BE2C (cell line): ENCODE measurements at regions not wholly inside any gene's neighbourhood (a gene's known extent, or its start where the extent isn't known, plus 50 kb on each side); places are given as distances from the start of the nearest gene placed in this dataset.

Experiments used
- DNase-seq: peaks from one replicate; pipeline ENCODE4 v3.0.0-alpha.2; 2020
- H3K27me3 ChIP-seq: fragments of 250-450 bp; sonication (Bioruptor Pico); 2 replicates; pipeline ENCODE4 v1.5.1; 2020; ENCODE audit warnings: mild to moderate bottlenecking
- H3K36me3 ChIP-seq: fragments of 250-450 bp; sonication (Bioruptor Pico); 2 replicates; pipeline ENCODE4 v1.5.1; 2020; ENCODE audit warnings: mild to moderate bottlenecking
- H3K4me1 ChIP-seq: fragments of 250-450 bp; sonication (Bioruptor Pico); 2 replicates; pipeline ENCODE4 v1.5.1; 2020
- H3K4me3 ChIP-seq: 2 replicates; pipeline ENCODE4 v1.5.1; 2011; ENCODE audit warnings: low read depth, low read length
- H3K9me3 ChIP-seq: fragments of 250-450 bp; sonication (Bioruptor Pico); 2 replicates; pipeline ENCODE4 v1.5.1; 2020
- CTCF ChIP-seq: IDR thresholded peaks from 2 replicates; pipeline ENCODE4 v1.5.1; 2012; ENCODE audit warnings: mild to moderate bottlenecking, low read depth, low read length

GRCh38 chr14:98728024-98728423 is 544.0 kb downstream of the BCL11B start:
- Histone ChIP-seq H3K27me3 (no peaks in the 10 kb centered on the region), H3K4me1 (no peaks in the 10 kb centered on the region), H3K4me3 (no peak overlapping the region), H3K9me3 (no peaks in the 10 kb centered on the region; the same call in 1 of the 2 replicates), H3K36me3 (no peaks in the 10 kb centered on the region)
- TF ChIP-seq CTCF = no peak
- DNase-seq = no peak

- H3K9me3 ChIP-seq = no peaks in the 10 kb centered on the region; the same call in 1 of the 2 replicates
- no peaks in the 10 kb centered on the region for H3K4me1 ChIP-seq
- H3K27me3 ChIP-seq = no peaks in the 10 kb centered on the region
- DNase-seq = no peak
- no peaks in the 10 kb centered on the region for H3K36me3 ChIP-seq
- no peak for TF ChIP-seq CTCF
- no peak overlapping the region for H3K4me3 ChIP-seq
These were observed 543.2 kb downstream of the BCL11B start for GRCh38 chr14:98728836-98729235.

- H3K36me3 ChIP-seq = no peaks in the 10 kb centered on the region
These were observed 540.7 kb downstream of the BCL11B start for GRCh38 chr14:98731286-98731685.

GRCh38 chr14:98731701-98732100 is 540.3 kb downstream of the BCL11B start:
- no peaks in the 10 kb centered on the region; the same call in 1 of the 2 replicates for H3K9me3 ChIP-seq
- H3K27me3 ChIP-seq = no peaks in the 10 kb centered on the region
- no peaks in the 10 kb centered on the region for H3K4me1 ChIP-seq
- H3K36me3 ChIP-seq = no peaks in the 10 kb centered on the region
- no peak overlapping the region for H3K4me3 ChIP-seq
- no peak for DNase-seq
- TF ChIP-seq CTCF = no peak

More at GRCh38 chr14:98731286-98731685, 540.7 kb downstream of the BCL11B start:
- no peak for DNase-seq
- no peaks in the 10 kb centered on the region for H3K4me1 ChIP-seq
- no peaks in the 10 kb centered on the region for H3K27me3 ChIP-seq
- no peak for TF ChIP-seq CTCF
- no peaks in the 10 kb centered on the region; the same call in 1 of the 2 replicates for H3K9me3 ChIP-seq
- no peak overlapping the region for H3K4me3 ChIP-seq

GRCh38 chr14:98733536-98733935 is 538.5 kb downstream of the BCL11B start:
- no peak for TF ChIP-seq CTCF
- Histone ChIP-seq H3K27me3 (no peaks in the 10 kb centered on the region), H3K36me3 (no peaks in the 10 kb centered on the region), H3K9me3 (no peaks in the 10 kb centered on the region; the same call in 1 of the 2 replicates), H3K4me3 (no peak overlapping the region), H3K4me1 (no peaks in the 10 kb centered on the region)
- no peak for DNase-seq

GRCh38 chr14:98736701-98737338 is 535.2 kb downstream of the BCL11B start:
- H3K4me1 ChIP-seq = no peaks in the 10 kb centered on the region
- DNase-seq = no peak

More at GRCh38 chr14:98736701-98737338, 535.2 kb downstream of the BCL11B start:
- TF ChIP-seq CTCF = no peak
- no peaks in the 10 kb centered on the region; the same call in 1 of the 2 replicates for H3K9me3 ChIP-seq
- H3K4me3 ChIP-seq = no peak overlapping the region
- no peaks in the 10 kb centered on the region for H3K36me3 ChIP-seq
- H3K27me3 ChIP-seq = no peaks in the 10 kb centered on the region
